ENCODE measurements at regions not wholly inside any gene's neighbourhood (a gene's known extent, or its start where the extent isn't known, plus 50 kb on each side); places are given as distances from the start of the nearest gene placed in this dataset.

DNA sequence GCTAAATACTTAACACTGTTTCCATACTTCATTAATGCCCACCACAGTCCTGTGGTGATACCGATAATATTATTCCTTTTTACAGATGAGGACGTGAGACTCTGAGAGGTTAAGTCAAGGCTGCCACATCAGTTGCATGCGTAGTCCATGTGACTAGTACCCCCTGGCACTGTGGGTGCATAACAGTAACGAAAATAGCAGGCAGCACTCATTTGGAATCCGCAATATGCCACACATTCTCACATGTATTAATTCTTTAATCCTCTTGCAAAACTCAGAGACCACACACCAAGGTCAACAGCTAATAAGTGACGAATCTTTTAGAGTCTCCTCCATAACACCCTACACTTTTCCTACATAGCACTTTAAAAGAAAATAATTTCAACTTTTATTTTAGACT lies 99.5 kb upstream of the HABP2 start:
- DNase-seq (ENCODE audit: low read depth, low spot score): no peak
- H3K27ac ChIP-seq: no peak overlapping the region

DNA sequence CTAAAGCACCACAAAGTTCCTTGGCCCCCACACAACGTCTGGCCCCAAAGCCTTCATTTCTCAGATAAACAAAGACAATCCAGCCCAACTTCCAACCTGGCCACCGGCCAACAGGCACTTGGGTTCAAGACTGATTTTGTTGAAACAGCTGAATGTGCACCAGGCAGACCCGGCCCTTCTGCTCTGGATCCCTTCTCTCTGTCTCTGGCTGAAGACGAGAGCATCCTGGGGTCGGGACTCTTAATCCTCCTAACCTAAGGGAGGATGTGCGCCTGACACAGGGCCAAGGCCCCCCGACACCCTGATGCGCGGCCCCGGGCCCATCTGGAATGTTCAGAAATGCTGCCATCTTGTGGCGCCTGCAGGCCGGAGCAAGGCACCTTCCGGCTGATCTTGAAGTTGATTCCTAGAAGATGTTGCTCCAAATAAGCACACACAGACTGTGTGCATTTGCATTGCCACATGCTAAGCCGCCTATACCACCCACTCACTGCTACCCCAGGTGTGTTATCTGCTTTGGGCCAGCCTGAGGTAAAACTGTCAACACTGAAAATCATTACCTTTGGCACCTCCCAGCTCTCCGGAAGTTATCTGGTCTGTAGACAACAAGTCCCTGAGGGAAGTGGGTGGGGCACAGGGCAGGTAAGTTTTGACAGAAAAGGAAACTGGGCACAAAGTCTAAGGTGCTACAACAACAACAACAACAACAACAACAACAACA lies 98.4 kb upstream of the HABP2 start:
- no peak for DNase-seq (ENCODE audit: low read depth, low spot score)
- no peak overlapping the region for H3K27ac ChIP-seq

DNA sequence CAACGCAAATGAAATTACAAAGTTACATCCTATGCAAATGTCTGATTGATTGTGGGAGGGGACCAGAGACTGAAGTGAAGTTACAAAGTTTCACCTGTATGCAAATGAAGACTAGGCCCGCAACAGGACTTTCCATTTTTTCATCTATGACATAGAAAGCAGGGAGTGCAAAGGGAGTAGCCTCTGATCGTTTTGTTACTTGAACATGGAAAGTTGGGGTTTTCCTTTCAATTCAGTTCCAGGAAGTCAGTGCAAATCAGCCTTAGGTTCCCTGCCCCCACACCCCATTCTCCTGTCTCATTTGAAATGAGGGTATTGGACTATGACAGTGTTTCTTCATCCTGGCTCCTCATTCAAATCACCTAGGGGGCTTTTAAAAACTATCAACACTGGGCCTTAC lies 96.9 kb upstream of the HABP2 start:
- DNase-seq (ENCODE audit: low read depth, low spot score): no peak
- no peak overlapping the region for H3K27ac ChIP-seq

DNA sequence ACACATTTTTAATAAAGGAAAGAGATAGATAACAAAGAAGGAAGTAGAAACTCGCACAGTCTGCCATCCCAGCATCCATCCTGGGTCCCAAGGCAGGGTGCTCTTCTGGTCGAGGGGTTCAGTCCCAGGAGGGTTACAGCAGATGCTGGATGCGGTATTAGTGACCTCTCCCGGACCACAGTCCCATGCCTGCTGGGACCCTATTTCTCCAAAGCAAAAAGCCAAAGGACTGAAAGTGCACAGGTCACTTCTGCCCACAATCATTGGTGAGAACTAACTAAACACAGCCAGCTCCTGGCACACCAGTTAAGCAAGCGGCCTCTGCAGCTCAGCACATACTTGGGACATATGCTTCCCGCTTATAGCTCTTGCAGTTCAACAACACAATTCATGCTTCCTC lies 96.1 kb upstream of the HABP2 start:
- no peak overlapping the region for H3K27ac ChIP-seq
- DNase-seq (ENCODE audit: low read depth, low spot score): no peak

DNA sequence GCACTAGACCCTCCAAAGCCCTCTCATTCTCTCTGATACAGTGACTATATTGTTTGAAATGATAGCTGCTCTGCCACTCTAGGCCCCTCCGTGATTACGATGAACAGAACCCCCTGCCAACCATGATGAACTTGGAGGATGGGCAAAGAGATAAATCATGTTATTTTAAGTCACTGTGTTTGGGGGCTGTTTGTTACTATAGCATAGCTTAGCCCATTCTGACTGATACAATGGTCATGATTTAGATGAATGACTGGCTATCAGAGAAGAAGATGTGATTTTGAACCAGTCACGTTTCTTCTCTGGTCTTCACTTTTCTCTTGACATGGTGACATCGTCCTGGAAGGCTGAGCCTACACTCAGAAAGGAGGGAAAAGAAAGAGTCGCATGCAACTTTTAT lies 95.4 kb upstream of the HABP2 start:
- H3K27ac ChIP-seq: no peak overlapping the region
- no peak for DNase-seq (ENCODE audit: low read depth, low spot score)

DNA sequence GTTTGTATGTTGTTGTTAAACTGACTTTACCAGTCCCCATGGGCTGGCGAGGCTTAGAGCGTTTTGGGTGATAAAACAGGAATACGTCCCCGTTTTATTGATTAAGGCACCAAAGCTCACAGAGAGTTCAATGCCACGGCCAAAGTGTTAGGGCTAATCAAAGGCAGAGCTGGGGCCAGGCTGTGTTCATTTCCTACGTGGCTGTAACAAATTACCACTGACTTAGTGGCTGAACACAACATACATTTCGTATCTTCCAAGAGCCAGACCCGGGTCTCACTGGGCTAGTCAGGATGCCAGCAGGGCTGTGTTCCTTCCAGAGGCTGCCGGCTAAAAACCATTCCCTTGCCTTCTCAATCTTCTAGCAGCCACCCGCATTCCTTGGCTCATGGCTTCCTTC lies 94.4 kb upstream of the HABP2 start:
- DNase-seq (ENCODE audit: low read depth, low spot score): no peak
- no peak overlapping the region for H3K27ac ChIP-seq

DNA sequence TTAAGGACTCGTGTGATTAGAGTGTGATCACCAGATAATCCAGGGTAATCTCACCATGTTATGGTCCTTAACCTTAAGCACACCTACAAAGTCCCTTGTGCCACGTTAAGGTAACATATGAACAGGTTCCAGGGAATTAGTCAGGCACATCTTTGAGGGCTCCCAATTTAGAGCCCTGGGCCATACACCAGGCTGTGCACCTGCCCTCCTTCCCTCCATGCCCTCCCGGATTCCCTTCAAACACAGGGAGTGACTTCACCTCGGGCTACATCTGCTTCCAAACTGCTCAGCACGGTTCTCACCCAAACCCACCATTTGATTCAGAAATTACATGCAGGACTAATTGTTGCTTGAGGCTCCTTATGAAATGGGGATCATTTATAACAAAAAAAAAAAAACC lies 93.9 kb upstream of the HABP2 start:
- DNase-seq (ENCODE audit: low read depth, low spot score): no peak
- H3K27ac ChIP-seq: no peak overlapping the region

DNA sequence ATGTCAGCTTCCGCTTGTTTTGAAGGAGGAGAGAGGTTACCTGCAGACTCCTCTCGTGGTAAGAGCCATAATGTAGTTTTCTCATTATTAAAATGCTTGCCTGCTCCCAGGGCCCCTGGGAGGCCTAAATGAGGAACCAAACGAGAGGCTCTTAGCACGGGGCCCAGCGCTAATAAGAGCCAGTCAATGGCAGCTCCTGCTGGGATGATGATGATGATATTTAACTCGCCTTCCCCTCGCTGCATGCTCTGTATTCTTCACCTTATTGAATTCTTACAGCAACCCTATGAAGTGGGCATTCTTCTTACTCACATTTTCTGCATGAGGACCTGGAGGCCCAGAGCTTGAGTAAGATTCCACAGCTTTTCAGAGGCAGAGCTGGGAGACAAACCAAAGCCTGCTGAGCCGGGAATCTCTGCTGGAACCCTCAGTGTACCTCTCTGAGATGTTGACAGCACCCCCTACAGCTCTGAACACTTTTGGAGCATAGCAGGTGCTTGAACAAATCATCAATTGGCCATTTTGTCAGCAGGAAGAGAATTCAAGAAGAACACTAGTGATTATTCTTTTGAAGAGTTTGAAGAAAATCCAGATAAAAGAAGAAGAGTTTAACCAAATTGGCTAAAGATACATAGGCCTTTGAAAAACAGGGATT lies 93.1 kb upstream of the HABP2 start:
- DNase-seq (ENCODE audit: low read depth, low spot score): no peak
- no peak overlapping the region for H3K27ac ChIP-seq

DNA sequence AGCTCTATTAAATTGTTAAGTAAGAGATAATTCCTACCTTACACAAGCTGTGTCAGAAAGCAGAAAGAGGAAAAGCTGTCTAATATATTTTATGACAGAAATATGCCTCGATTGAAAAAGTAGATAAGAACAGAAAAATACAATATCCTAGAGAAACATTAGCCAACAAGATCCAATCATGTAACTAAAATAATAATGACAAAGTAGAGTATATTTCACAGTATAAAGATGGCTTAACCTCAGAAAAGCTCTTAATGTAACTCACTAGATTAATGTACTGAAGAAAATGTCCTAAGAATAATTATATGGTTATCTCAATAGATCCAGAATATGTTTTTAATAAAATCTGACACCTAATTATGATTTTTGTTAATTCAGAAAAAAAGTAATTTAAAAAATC lies 89.8 kb upstream of the HABP2 start:
- H3K27ac ChIP-seq: no peak overlapping the region
- no peak for DNase-seq (ENCODE audit: low read depth, low spot score)

DNA sequence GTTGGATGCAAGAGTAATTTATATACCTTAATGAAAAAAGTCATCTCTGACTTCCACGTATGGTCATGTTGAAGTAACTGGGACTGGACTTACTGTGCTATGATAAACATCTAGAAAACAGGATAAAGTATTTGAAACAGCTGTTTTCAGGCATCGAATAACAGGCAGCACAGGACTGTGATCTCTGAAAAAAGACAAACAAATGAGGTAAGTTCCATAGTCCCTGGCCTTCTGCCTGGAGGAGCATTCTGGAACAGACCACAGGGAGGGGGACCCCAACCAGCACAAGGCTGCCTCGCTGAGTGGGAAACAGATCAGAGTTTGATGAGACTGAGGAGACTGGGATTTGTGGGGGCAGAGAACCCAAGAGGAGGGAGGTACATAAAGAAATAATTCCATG lies 89.1 kb upstream of the HABP2 start:
- no peak overlapping the region for H3K27ac ChIP-seq
- no peak for DNase-seq (ENCODE audit: low read depth, low spot score)

DNA sequence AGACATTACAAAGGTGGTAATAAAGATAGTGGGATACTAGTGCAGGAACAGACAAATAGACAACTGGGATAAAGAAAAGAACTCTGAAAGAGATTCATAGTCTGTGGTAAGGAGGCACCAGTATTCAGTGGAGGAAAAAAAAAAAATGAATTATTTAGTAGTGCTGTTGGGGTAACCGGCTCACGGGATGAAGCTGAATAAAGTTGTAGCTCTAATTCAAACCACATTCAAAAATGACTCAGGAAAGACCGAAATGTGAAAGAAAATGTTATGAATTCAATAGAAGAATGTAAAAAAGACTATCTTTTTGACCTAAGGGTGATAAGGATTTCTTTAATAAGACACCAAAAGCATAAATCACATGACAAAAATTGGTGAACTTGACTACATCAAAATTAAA lies 83.1 kb upstream of the HABP2 start:
- no peak overlapping the region for H3K27ac ChIP-seq
- DNase-seq (ENCODE audit: low read depth, low spot score): no peak

DNA sequence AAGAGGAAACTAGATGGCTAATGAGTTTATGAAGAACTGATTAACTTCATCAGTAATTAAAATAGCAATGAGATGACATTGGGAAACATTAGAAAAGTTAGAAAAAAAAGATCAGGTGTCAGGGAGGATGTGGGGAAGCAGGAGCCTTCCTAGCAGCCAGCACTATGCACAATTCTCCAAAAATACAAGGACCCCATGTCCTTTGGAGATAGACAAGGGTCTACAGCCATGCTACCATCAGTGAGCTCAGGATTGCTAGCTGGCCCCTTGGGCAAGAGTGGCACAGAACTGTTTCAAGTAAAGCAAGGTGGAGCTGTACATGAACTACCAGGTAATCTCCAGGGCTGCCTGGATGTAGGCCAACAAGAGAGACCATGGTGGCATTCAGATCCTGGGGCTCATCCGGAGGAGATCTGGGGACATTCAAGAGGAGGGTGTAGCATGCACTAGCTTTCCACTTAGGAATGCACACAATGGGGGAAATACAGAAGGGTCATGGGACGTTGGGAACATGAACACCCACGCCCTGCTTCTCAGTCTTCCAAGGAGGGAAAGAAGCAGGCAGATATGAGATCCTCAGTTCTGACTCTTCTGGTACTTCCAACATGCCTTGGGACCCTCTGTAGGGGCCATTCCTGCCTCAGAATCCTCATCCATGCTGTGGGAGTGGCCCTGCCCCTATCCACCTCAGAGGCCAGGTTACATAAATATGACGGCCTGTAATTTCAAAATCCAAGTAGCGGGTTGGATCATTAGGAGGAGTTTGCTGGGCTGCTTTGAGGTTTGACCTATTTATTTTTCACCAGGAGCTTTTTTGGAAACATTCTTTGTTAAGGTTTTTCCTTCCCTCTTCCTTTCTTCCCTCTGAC lies 82.2 kb upstream of the HABP2 start:
- no peak for DNase-seq (ENCODE audit: low read depth, low spot score)
- H3K27ac ChIP-seq: no peak overlapping the region

DNA sequence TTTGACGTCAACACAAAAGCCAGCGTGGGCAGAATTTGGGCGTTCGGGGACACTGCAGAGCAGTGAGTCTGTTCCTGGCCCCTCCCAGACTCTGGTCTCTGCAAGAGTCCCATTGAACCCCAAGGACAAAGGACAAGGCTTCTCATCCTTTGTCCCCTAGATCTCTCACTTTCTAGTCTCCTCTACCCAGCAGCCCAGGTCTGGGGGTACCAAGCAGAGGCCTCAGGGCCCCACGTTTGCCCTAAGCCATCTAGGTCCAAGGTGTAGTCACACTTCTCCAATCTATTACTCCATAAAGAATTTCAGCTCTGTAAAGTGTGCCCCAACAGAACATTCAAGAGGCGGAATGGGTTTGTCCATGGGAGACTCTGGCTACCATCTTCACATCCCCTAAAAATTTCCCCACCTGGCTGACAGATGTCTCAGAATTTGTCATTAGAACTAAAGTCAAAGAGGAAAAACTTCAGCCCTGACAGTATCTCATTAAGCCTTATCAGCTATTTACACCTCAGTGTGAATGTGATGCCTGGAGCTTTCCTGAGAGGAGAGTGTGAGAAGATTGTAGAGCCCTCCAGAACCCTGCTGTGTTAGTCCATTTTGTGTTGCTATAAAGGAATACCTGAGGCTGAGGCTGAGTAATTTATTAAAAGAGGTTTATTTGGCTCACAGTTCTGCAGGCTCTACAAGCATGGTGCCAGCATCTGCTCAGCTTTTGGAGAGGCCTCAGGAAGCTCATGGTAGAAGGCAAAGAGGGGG lies 81.4 kb upstream of the HABP2 start:
- no peak for DNase-seq (ENCODE audit: low read depth, low spot score)
- H3K27ac ChIP-seq: no peak overlapping the region

DNA sequence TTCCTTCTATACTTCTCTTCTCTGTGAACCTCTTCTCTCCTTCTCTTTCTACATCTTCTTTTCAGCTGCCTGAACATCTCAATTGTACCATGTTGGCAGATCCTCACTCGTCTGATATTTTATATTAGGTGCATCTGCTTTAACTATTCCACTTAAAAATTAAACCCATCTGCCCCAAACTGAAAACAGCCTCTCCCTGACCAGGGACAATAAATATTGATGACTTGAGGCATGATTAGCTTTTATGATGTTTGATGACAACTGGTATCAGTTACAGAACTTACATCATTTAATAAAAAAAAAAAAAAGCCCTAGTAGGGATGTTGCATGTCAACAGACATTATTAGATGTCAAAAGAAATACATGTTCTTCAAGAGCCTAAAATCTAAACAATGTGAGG lies 79.8 kb upstream of the HABP2 start:
- no peak for DNase-seq (ENCODE audit: low read depth, low spot score)
- H3K27ac ChIP-seq: no peak overlapping the region

DNA sequence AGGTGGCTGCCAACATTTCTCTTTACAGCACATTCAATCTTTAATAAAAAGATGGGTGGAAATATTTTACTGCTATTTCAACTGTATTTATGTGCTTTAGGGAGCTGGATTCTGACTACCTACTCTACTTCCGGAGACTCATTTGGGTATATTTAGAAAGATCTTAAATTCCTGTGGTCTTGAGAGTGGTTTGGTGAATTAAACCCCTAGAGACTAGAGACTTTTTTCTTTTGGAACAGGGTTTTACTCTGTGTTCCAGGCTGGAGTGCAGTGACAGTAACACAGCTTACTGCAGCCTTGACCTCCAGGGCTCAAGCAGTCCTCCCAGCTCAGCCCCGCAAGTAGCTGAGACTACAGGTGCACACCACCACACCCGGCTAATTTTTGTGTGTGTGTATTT lies 79.0 kb upstream of the HABP2 start:
- no peak for DNase-seq (ENCODE audit: low read depth, low spot score)
- no peak overlapping the region for H3K27ac ChIP-seq

DNA sequence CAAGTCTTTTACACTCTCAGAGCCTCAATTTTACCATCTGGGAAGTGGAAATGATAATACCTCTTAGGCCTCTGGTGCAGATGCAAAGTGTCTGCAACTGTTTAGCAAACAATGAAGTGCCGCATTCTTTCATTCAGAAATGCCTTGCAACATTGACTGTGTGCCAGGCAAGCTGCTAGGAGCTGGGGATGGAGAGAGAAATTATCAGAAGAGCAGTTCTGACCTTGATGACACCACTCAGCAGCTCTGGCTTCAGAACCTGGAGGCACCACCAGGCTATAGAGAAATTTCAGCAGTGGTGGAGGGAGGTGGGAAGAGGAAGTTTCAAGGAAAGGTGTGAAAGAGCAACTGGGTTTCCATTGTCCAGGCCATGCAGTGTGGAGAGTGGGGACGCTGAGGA lies 78.1 kb upstream of the HABP2 start:
- H3K27ac ChIP-seq: no peak overlapping the region
- DNase-seq (ENCODE audit: low read depth, low spot score): no peak

DNA sequence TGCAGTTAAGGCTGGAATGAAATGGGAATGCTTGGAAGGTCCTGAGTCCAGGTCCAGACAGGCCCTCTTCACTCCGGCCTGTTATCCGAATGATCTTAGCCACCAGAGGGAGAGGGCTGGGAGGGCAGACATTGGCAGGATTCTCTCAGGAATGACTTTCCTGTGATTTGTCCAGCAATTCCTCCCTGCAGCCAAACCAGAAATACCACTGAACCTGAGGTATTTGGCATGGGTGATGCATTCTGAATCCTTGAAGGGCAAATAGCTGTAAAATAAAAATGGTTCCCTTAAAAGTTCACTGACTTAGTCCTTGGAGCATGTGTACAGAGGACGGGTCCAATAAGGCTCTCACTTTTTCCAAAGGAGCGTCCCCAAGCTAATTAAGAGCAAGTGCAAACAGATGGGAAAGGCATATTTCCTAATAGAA lies 77.5 kb upstream of the HABP2 start:
- H3K27ac ChIP-seq: no peak overlapping the region
- no peak for DNase-seq (ENCODE audit: low read depth, low spot score)

DNA sequence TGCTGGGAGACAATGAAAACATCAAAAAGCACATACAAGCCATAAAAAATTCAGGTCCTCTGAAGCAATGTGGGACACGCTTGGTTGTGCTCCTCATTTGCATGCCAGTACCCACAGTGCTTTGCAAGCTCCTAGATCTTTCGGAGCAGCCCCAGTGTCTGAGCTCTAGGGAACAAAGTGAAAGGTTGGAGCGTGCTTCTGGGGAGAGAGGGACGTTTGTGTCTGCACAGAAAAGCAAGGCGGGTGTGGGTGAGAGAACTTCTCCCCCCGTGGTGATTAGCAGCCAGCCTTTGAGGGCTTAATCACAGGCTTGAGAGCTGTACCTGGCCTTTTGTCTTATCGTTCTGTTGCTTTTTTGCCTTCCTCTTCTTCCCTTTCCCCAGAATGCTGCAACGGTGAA lies 76.7 kb upstream of the HABP2 start:
- no peak for DNase-seq (ENCODE audit: low read depth, low spot score)
- no peak overlapping the region for H3K27ac ChIP-seq

DNA sequence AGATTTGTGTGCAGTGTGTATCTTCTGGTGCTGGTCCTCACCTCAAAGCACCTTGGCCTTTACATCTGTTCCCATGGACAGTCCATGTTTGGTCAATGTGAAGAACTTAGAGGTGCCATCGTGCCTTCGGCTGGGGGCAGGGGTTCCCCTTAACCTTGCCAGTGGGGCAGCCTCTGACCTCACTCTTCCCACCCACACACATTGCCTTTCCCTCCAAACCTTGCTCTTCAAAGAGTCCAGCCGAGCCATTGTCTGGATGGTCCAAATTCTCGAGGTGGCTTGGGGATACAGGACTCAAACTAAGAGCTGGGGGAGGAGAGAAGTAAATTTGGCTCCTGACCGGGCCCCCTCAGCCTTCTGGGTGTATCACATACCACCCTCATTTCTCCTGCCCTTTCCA lies 76.2 kb upstream of the HABP2 start:
- no peak for DNase-seq (ENCODE audit: low read depth, low spot score)

DNA sequence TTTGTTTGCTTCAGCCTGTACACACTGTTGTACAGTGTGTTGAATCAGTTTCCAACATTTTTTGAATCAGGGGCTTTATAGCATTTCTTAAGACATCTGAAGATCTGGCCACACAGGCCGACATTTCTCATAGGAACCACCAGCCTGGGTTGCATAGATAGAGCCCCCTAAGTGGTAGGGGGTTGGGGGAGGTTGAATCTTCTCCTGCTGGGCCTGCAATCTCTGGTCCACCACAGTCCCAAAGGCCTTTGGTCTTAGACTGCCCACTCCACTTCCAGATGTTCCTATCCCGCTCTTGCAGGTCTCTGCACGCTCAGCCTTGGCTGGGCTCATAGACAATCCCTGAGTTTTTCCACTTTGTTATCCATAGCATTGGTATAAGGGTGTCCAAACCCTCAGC lies 75.4 kb upstream of the HABP2 start:
- H3K27ac ChIP-seq: no peak overlapping the region
- DNase-seq (ENCODE audit: low read depth, low spot score): no peak

More for the DNA sequence above, 76.2 kb upstream of the HABP2 start:
- no peak overlapping the region for H3K27ac ChIP-seq
